Testis (tissue), 2 donors: ENCODE measurements at regions not wholly inside any gene's neighbourhood (a gene's known extent, or its start where the extent isn't known, plus 50 kb on each side); places are given as distances from the start of the nearest gene placed in this dataset.

Experiments used
- POLR2A ChIP-seq: fragments of 450-650 bp; IDR thresholded peaks from one replicate; pipeline ENCODE4 v1.6.1; 2017; ENCODE audit warnings: antibody characterized with exemption, mild to moderate bottlenecking, moderate library complexity
- TF ChIP-seq, protein P1 (sequence below), 3 experiments: fragments of 450-650 bp in 2 of 3; fragments of 200-600 bp in 1 of 3; sonication (generic) in 1 of 3; IDR thresholded peaks; one replicate each; pipeline ENCODE4 v1.5.1; 2016 to 2019; ENCODE audit warnings: antibody characterized with exemption in 3 of 3, mild to moderate bottlenecking in 2 of 3, moderate library complexity in 1 of 3

DNA sequence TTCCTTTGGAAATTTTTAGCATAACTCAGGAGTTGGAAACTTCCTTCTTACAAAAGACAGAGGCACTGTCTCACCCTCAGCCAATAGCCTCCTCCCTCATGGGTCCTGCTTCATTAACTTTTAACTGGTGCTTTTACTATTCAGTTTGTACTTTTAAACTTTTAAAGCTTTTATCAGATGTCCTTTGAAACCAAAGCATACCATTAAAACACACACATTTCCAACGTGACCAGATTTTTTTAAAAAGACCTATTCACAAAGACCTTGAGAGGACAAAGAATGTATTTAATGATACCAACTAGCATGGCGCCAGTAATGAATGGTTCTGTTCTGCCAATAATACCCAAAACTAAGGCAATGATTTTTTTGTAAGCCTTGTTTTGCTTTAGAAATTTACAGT is 173.6 kb upstream of the EEA1 start:
- TF ChIP-seq, protein P1, sequence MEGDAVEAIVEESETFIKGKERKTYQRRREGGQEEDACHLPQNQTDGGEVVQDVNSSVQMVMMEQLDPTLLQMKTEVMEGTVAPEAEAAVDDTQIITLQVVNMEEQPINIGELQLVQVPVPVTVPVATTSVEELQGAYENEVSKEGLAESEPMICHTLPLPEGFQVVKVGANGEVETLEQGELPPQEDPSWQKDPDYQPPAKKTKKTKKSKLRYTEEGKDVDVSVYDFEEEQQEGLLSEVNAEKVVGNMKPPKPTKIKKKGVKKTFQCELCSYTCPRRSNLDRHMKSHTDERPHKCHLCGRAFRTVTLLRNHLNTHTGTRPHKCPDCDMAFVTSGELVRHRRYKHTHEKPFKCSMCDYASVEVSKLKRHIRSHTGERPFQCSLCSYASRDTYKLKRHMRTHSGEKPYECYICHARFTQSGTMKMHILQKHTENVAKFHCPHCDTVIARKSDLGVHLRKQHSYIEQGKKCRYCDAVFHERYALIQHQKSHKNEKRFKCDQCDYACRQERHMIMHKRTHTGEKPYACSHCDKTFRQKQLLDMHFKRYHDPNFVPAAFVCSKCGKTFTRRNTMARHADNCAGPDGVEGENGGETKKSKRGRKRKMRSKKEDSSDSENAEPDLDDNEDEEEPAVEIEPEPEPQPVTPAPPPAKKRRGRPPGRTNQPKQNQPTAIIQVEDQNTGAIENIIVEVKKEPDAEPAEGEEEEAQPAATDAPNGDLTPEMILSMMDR (IDR thresholded peaks at IDR 0.05) = no peak
- no peak for TF ChIP-seq POLR2A
